ENCODE measurements at regions not wholly inside any gene's neighbourhood (a gene's known extent, or its start where the extent isn't known, plus 50 kb on each side); places are given as distances from the start of the nearest gene placed in this dataset.

- TF ChIP-seq, protein P1, sequence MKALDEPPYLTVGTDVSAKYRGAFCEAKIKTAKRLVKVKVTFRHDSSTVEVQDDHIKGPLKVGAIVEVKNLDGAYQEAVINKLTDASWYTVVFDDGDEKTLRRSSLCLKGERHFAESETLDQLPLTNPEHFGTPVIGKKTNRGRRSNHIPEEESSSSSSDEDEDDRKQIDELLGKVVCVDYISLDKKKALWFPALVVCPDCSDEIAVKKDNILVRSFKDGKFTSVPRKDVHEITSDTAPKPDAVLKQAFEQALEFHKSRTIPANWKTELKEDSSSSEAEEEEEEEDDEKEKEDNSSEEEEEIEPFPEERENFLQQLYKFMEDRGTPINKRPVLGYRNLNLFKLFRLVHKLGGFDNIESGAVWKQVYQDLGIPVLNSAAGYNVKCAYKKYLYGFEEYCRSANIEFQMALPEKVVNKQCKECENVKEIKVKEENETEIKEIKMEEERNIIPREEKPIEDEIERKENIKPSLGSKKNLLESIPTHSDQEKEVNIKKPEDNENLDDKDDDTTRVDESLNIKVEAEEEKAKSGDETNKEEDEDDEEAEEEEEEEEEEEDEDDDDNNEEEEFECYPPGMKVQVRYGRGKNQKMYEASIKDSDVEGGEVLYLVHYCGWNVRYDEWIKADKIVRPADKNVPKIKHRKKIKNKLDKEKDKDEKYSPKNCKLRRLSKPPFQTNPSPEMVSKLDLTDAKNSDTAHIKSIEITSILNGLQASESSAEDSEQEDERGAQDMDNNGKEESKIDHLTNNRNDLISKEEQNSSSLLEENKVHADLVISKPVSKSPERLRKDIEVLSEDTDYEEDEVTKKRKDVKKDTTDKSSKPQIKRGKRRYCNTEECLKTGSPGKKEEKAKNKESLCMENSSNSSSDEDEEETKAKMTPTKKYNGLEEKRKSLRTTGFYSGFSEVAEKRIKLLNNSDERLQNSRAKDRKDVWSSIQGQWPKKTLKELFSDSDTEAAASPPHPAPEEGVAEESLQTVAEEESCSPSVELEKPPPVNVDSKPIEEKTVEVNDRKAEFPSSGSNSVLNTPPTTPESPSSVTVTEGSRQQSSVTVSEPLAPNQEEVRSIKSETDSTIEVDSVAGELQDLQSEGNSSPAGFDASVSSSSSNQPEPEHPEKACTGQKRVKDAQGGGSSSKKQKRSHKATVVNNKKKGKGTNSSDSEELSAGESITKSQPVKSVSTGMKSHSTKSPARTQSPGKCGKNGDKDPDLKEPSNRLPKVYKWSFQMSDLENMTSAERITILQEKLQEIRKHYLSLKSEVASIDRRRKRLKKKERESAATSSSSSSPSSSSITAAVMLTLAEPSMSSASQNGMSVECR (CRISPR knock-in tag; IDR thresholded peaks at IDR 0.05; ENCODE audit: borderline replicate concordance), result no peak
Measured at GRCh38 chr16:66238696-66239095, 127.8 kb upstream of the CDH5 start (continued).

GRCh38 chr16:66236301-66236700 lies 130.2 kb upstream of the CDH5 start:
- Mint-ChIP-seq H3K36me3 (no peaks in the 10 kb centered on the region), H3K4me3 (no peak overlapping the region), H3K27me3 (ENCODE audit: low read depth) (peaks cover 5% of the 10 kb centered on the region; the same call in 1 of the 2 replicates), H3K27ac (no peak overlapping the region), H3K4me1 (no peaks in the 10 kb centered on the region), H3K9me3 (peaks cover 17% of the 10 kb centered on the region)
- POLR2A ChIA-PET, result no interaction called here
- ATAC-seq (no peak), DNase-seq (ENCODE audit: low spot score) (no peak)
- CTCF ChIA-PET, result no interaction called here
- TF ChIP-seq ZNF121 (CRISPR knock-in tag; IDR thresholded peaks at IDR 0.05), result no peak

GRCh38 chr16:66231452-66232160 lies 134.9 kb upstream of the CDH5 start:
- CTCF ChIA-PET, result no interaction called here

More at GRCh38 chr16:66231452-66232160, 134.9 kb upstream of the CDH5 start:
- TF ChIP-seq KAT7 (CRISPR knock-in tag; IDR thresholded peaks at IDR 0.05; ENCODE audit: borderline replicate concordance) (no peak), NR3C1 (CRISPR knock-in tag; conservative IDR thresholded peaks at IDR 0.05; ENCODE audit: low read depth) (no peak), ZNF219 (CRISPR knock-in tag; IDR thresholded peaks at IDR 0.05; ENCODE audit: borderline replicate concordance) (no peak), CBFB (CRISPR knock-in tag; IDR thresholded peaks at IDR 0.05; ENCODE audit: low read depth) (no peak), SMAD4 (CRISPR knock-in tag; IDR thresholded peaks at IDR 0.05) (no peak), FOXP1 (CRISPR knock-in tag; IDR thresholded peaks at IDR 0.05; ENCODE audit: borderline replicate concordance) (no peak), ZNF138 (CRISPR knock-in tag; conservative IDR thresholded peaks at IDR 0.05) (no peak), ZNF317 (CRISPR knock-in tag; IDR thresholded peaks at IDR 0.05; ENCODE audit: borderline replicate concordance, low read depth) (no peak), ZNF532 (CRISPR knock-in tag; IDR thresholded peaks at IDR 0.05; ENCODE audit: borderline replicate concordance) (no peak), PRRX2 (CRISPR knock-in tag; IDR thresholded peaks at IDR 0.05) (no peak), FOXP4 (CRISPR knock-in tag; IDR thresholded peaks at IDR 0.05) (no peak), ZNF416 (CRISPR knock-in tag; IDR thresholded peaks at IDR 0.05) (no peak), ZNF671 (CRISPR knock-in tag; IDR thresholded peaks at IDR 0.05) (no peak)
- TF ChIP-seq, protein P2, sequence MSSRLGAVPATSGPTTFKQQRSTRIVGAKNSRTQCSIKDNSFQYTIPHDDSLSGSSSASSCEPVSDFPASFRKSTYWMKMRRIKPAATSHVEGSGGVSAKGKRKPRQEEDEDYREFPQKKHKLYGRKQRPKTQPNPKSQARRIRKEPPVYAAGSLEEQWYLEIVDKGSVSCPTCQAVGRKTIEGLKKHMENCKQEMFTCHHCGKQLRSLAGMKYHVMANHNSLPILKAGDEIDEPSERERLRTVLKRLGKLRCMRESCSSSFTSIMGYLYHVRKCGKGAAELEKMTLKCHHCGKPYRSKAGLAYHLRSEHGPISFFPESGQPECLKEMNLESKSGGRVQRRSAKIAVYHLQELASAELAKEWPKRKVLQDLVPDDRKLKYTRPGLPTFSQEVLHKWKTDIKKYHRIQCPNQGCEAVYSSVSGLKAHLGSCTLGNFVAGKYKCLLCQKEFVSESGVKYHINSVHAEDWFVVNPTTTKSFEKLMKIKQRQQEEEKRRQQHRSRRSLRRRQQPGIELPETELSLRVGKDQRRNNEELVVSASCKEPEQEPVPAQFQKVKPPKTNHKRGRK (CRISPR knock-in tag; IDR thresholded peaks at IDR 0.05; ENCODE audit: borderline replicate concordance), result no peak
- TF ChIP-seq, protein P3, sequence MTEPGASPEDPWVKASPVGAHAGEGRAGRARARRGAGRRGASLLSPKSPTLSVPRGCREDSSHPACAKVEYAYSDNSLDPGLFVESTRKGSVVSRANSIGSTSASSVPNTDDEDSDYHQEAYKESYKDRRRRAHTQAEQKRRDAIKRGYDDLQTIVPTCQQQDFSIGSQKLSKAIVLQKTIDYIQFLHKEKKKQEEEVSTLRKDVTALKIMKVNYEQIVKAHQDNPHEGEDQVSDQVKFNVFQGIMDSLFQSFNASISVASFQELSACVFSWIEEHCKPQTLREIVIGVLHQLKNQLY (CRISPR knock-in tag; IDR thresholded peaks at IDR 0.05), result no peak
- no peak overlapping the region for H3K27ac Mint-ChIP-seq
- no peak overlapping the region for H3K4me3 Mint-ChIP-seq
- no peaks in the 10 kb centered on the region for H3K9me3 Mint-ChIP-seq
- POLR2A ChIA-PET, result no interaction called here
- H3K36me3 Mint-ChIP-seq, result no peaks in the 10 kb centered on the region
- DNase-seq (ENCODE audit: low spot score), result no peak
- no peak for ATAC-seq
- peaks cover 4% of the 10 kb centered on the region; the same call in 1 of the 2 replicates for H3K4me1 Mint-ChIP-seq
- H3K27me3 Mint-ChIP-seq (ENCODE audit: low read depth), result peaks cover 2% of the 10 kb centered on the region; the same call in 1 of the 2 replicates

Data from WTC11 (cell line).